ENCODE measurements at regions not wholly inside any gene's neighbourhood (a gene's known extent, or its start where the extent isn't known, plus 50 kb on each side); places are given as distances from the start of the nearest gene placed in this dataset.

DNA sequence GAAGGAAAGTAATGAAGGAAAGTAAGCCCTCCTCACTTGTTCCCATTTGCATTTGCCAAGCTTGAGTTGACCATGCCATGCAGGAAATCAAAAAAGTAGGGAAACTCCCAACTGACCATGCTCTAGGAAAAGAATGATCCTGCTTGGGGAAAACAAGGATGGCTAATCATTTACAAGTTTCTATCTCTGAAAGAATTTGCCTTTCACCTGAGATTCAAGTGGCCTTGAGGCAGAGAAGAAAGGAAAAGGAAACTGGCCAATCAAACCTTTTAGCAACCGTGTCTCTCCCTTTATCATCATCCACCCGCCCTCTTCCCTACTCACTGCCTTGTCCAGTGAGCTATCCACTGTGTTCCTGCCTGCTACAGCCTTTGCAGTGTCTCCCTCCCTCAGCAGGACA is 757.2 kb upstream of the SOX9 start:
- TF ChIP-seq POLR2A (IDR thresholded peaks at IDR 0.05) (no peak), CTCF (IDR thresholded peaks at IDR 0.05) (no peak)

Data from ovary (tissue), 3 donors.